H9 (cell line): ENCODE measurements at regions not wholly inside any gene's neighbourhood (a gene's known extent, or its start where the extent isn't known, plus 50 kb on each side); places are given as distances from the start of the nearest gene placed in this dataset.

Experiments used
- DNase-seq: peaks from one replicate; pipeline ENCODE4 v3.0.0-alpha.2; 2017
- H2AFZ ChIP-seq: one replicate; pipeline ENCODE4 v1.6.1; 2013; ENCODE audit warnings: mild to moderate bottlenecking, low read length, control low read depth, moderate library complexity
- H2AK5ac ChIP-seq: 2 replicates; pipeline ENCODE4 v1.6.1; 2013; ENCODE audit warnings: low read length, control low read depth, mixed read lengths; ENCODE audit not compliant: insufficient read length
- H2BK120ac ChIP-seq: one replicate; pipeline ENCODE4 v1.6.1; 2013; ENCODE audit warnings: low read depth, mild to moderate bottlenecking, low read length, control low read depth, inconsistent platforms; ENCODE audit not compliant: poor library complexity, severe bottlenecking
- H2BK12ac ChIP-seq: 2 replicates; pipeline ENCODE4 v1.6.1; 2013; ENCODE audit warnings: low read length, control low read depth, mixed read lengths, low read depth; ENCODE audit not compliant: insufficient read length
- H2BK15ac ChIP-seq: 2 replicates; pipeline ENCODE4 v1.6.1; 2013; ENCODE audit warnings: low read depth, low read length, control low read depth
- H2BK20ac ChIP-seq: one replicate; pipeline ENCODE4 v1.6.1; 2013; ENCODE audit warnings: low read depth, mild to moderate bottlenecking, low read length, control low read depth, inconsistent platforms; ENCODE audit not compliant: poor library complexity, severe bottlenecking
- H2BK5ac ChIP-seq: 2 replicates; pipeline ENCODE4 v1.6.1; 2013; ENCODE audit warnings: low read length, control low read depth, mixed read lengths; ENCODE audit not compliant: insufficient read length
- H3K14ac ChIP-seq: 2 replicates; pipeline ENCODE4 v1.6.1; 2013; ENCODE audit warnings: low read length, control low read depth; ENCODE audit not compliant: insufficient read depth
- H3K18ac ChIP-seq: 2 replicates; pipeline ENCODE4 v1.6.1; 2013; ENCODE audit warnings: low read depth, mild to moderate bottlenecking, mixed read lengths, low read length, control low read depth; ENCODE audit not compliant: insufficient read length
- H3K23ac ChIP-seq: 2 replicates; pipeline ENCODE4 v1.6.1; 2013; ENCODE audit warnings: low read length, control low read depth, mixed read lengths, low read depth; ENCODE audit not compliant: insufficient read length
- H3K23me2 ChIP-seq: 2 replicates; pipeline ENCODE4 v1.6.1; 2013; ENCODE audit warnings: low read depth, mild to moderate bottlenecking, mixed read lengths, low read length, control low read depth; ENCODE audit not compliant: insufficient read length, poor library complexity, severe bottlenecking
- H3K27ac ChIP-seq: 2 replicates; pipeline ENCODE4 v1.5.1; 2013; ENCODE audit warnings: low read length, control low read depth, mixed read lengths, low read depth; ENCODE audit not compliant: insufficient read length
- H3K27me3 ChIP-seq: 2 replicates; pipeline ENCODE4 v1.6.1; 2013; ENCODE audit warnings: low read length, control low read depth, inconsistent platforms; ENCODE audit not compliant: insufficient read depth
- H3K4ac ChIP-seq: 2 replicates; pipeline ENCODE4 v1.6.1; 2013; ENCODE audit warnings: low read depth, mild to moderate bottlenecking, control low read depth, inconsistent platforms, low read length, moderate library complexity
- H3K4me1 ChIP-seq: 2 replicates; pipeline ENCODE4 v1.6.1; 2013; ENCODE audit warnings: low read length, control low read depth, inconsistent platforms; ENCODE audit not compliant: insufficient read depth
- H3K4me2 ChIP-seq: 2 replicates; pipeline ENCODE4 v1.6.1; 2013; ENCODE audit warnings: low read length, control low read depth, mixed read lengths; ENCODE audit not compliant: insufficient read length, insufficient read depth
- H3K56ac ChIP-seq: 2 replicates; pipeline ENCODE4 v1.6.1; 2013; ENCODE audit warnings: low read depth, mild to moderate bottlenecking, mixed read lengths, low read length, control low read depth; ENCODE audit not compliant: insufficient read length
- H3K79me1 ChIP-seq: 2 replicates; pipeline ENCODE4 v1.6.1; 2013; ENCODE audit warnings: low read depth, mild to moderate bottlenecking, moderate library complexity, low read length, control low read depth, inconsistent platforms; ENCODE audit not compliant: insufficient read depth, poor library complexity, severe bottlenecking
- H3K79me2 ChIP-seq: 2 replicates; pipeline ENCODE4 v1.6.1; 2013; ENCODE audit warnings: low read length, control low read depth, inconsistent platforms; ENCODE audit not compliant: insufficient read depth
- H3K9ac ChIP-seq: 2 replicates; pipeline ENCODE4 v1.6.1; 2013; ENCODE audit warnings: low read length, control low read depth, mixed read lengths; ENCODE audit not compliant: insufficient read length; ENCODE audit errors: extremely low read depth
- H3K9me3 ChIP-seq: one replicate; pipeline ENCODE4 v1.6.1; 2013; ENCODE audit warnings: low read depth, low read length, inconsistent platforms; ENCODE audit not compliant: control insufficient read depth
- H3T11ph ChIP-seq: one replicate; pipeline ENCODE4 v1.6.1; 2013; ENCODE audit warnings: mild to moderate bottlenecking, low read length, control low read depth, inconsistent platforms
- H4K20me1 ChIP-seq: one replicate; pipeline ENCODE4 v1.6.1; 2013; ENCODE audit not compliant: control insufficient read depth, insufficient read length, insufficient read depth
- H4K5ac ChIP-seq: 2 replicates; pipeline ENCODE4 v1.6.1; 2013; ENCODE audit warnings: low read depth, mild to moderate bottlenecking, mixed read lengths, low read length, control low read depth; ENCODE audit not compliant: insufficient read length
- H4K8ac ChIP-seq: replicated peaks from 2 replicates; pipeline ENCODE4 v1.6.1; 2013; ENCODE audit warnings: low read length, control low read depth, mixed read lengths, low read depth; ENCODE audit not compliant: insufficient read length
- H4K91ac ChIP-seq: 2 replicates; pipeline ENCODE4 v1.6.1; 2013; ENCODE audit warnings: low read depth, mild to moderate bottlenecking, moderate library complexity, mixed read lengths, low read length, control low read depth; ENCODE audit not compliant: insufficient read length
- H3K27ac Mint-ChIP-seq, 3 experiments: 2 replicates in 2 of 3; 3 replicates in 1 of 3; pipeline ENCODE4 v1.8.0; 2020 to 2021; ENCODE audit warnings: mixed read lengths in 3 of 3, mild to moderate bottlenecking in 1 of 3, moderate library complexity in 1 of 3
- H3K27me3 Mint-ChIP-seq: 2 replicates; pipeline ENCODE4 v1.8.0; 2021; ENCODE audit warnings: low read depth, mild to moderate bottlenecking, moderate library complexity, mixed read lengths
- H3K36me3 Mint-ChIP-seq, 3 experiments: 2 replicates in 2 of 3; 3 replicates in 1 of 3; pipeline ENCODE4 v1.8.0; 2020 to 2021; ENCODE audit warnings: low read depth in 3 of 3, mixed read lengths in 3 of 3; ENCODE audit not compliant: insufficient read depth in 1 of 3
- H3K4me1 Mint-ChIP-seq, 2 experiments: 2 replicates each; pipeline ENCODE4 v1.8.0; 2020; ENCODE audit warnings: mixed read lengths in 2 of 2
- H3K4me3 Mint-ChIP-seq, 2 experiments: 2 replicates in 1 of 2; 3 replicates in 1 of 2; pipeline ENCODE4 v1.8.0; 2020 to 2021; ENCODE audit warnings: mild to moderate bottlenecking in 2 of 2, mixed read lengths in 2 of 2, moderate library complexity in 1 of 2
- H3K9me3 Mint-ChIP-seq, 2 experiments: 2 replicates in 1 of 2; 3 replicates in 1 of 2; pipeline ENCODE4 v1.8.0; 2020; ENCODE audit warnings: mild to moderate bottlenecking in 2 of 2, mixed read lengths in 2 of 2, moderate library complexity in 1 of 2
- CTCF ChIP-seq: fragments of 200-600 bp; sonication (generic); conservative IDR thresholded peaks from 3 replicates; pipeline ENCODE4 v1.8.0; 2021; ENCODE audit warnings: antibody characterized with exemption, mild to moderate bottlenecking
- WGBS: extraction: QIAGEN DNeasy Blood & Tissue Kit; methylation state at CpG from one replicate; pipeline ENCODE4 v1.1.7; 2013; ENCODE audit warnings: missing lambda C conversion rate, low lambda C conversion rate, mixed read lengths; ENCODE audit not compliant: insufficient read length; ENCODE audit errors: extremely low coverage; 5-methylcytosine and 5-hydroxymethylcytosine counted together

- H3K79me2 ChIP-seq = no peaks in the 10 kb centered on the region
- no peaks in the 10 kb centered on the region for H4K20me1 ChIP-seq
- H3K79me1 ChIP-seq = no peaks in the 10 kb centered on the region
- H2BK20ac ChIP-seq = no peak overlapping the region
- Mint-ChIP-seq H3K36me3 (no peaks in the 10 kb centered on the region), H3K27me3 (no peaks in the 10 kb centered on the region), H3K27ac (no peak overlapping the region), H3K4me1 (peaks cover 12 to 50% of the 10 kb centered on the region in 2 experiments), H3K9me3 (no peaks in the 10 kb centered on the region; a peak in 1 of 5 replicates), H3K4me3 (no peak overlapping the region; a peak in 1 of 5 replicates)
- no peak overlapping the region for H3K14ac ChIP-seq
- no peak overlapping the region for H3K27ac ChIP-seq
- H3K9me3 ChIP-seq = no peaks in the 10 kb centered on the region
- DNase-seq = no peak
- H2BK5ac ChIP-seq = no peak overlapping the region
- H4K8ac ChIP-seq = no peak overlapping the region
- no peak overlapping the region for H4K5ac ChIP-seq
- H2AFZ ChIP-seq = no peak overlapping the region
- no peak overlapping the region for H2AK5ac ChIP-seq
- no peak overlapping the region for H3K56ac ChIP-seq
- no peaks in the 10 kb centered on the region for H3K23me2 ChIP-seq
- no peak overlapping the region for H3K18ac ChIP-seq
- H2BK15ac ChIP-seq = no peak overlapping the region
- H3K4me2 ChIP-seq = no peak overlapping the region
- no CpG with 5 or more reads among the region's 26 CpGs for WGBS
- no peak overlapping the region for H2BK120ac ChIP-seq
- H3T11ph ChIP-seq = no peak overlapping the region
- H3K23ac ChIP-seq = no peak overlapping the region
- no peak overlapping the region for H2BK12ac ChIP-seq
- H4K91ac ChIP-seq = no peak overlapping the region
- no peaks in the 10 kb centered on the region for H3K4me1 ChIP-seq
- H3K9ac ChIP-seq = no peak overlapping the region
- TF ChIP-seq CTCF = no peak
- H3K27me3 ChIP-seq = no peaks in the 10 kb centered on the region; the same call in 1 of the 2 replicates
- H3K4ac ChIP-seq = no peak overlapping the region
These were observed 325.4 kb upstream of the SFSWAP start for GRCh38 chr12:131385313-131386166.
